ENCODE measurements at regions not wholly inside any gene's neighbourhood (a gene's known extent, or its start where the extent isn't known, plus 50 kb on each side); places are given as distances from the start of the nearest gene placed in this dataset.
A peak's percentile ranks its signal among the peaks of the same experiment; 100 is the strongest.

GRCh38 chr2:138180692-138181386, 216.6 kb downstream of the HNMT start:
- no peaks in the 10 kb centered on the region for H3K27me3 ChIP-seq (replicated peaks; ENCODE audit: control insufficient read depth, insufficient read depth, low read length)
- peaks cover 25% of the 10 kb centered on the region for H3K4me1 ChIP-seq (ENCODE audit: control insufficient read depth, insufficient read depth, low read length)
- H3K4me3 ChIP-seq (ENCODE audit: low read length) = no peak overlapping the region
- no peak for DNase-seq (ENCODE audit: low read depth)
- no peaks in the 10 kb centered on the region for H3K36me3 ChIP-seq (ENCODE audit: control insufficient read depth, insufficient read depth, low read length, severe bottlenecking)
- H3K9me3 ChIP-seq (ENCODE audit: control insufficient read depth, low read length) = no peaks in the 10 kb centered on the region
- no peak overlapping the region for H3K9ac ChIP-seq (ENCODE audit: low read length)

- Histone ChIP-seq H3K9me3 (ENCODE audit: control insufficient read depth, low read length) (no peaks in the 10 kb centered on the region), H3K9ac (ENCODE audit: low read length) (no peak overlapping the region), H3K4me3 (ENCODE audit: low read length) (no peak overlapping the region), H3K4me1 (ENCODE audit: control insufficient read depth, insufficient read depth, low read length) (peaks cover 25% of the 10 kb centered on the region), H3K36me3 (ENCODE audit: control insufficient read depth, insufficient read depth, low read length, severe bottlenecking) (no peaks in the 10 kb centered on the region), H3K27me3 (replicated peaks; ENCODE audit: control insufficient read depth, insufficient read depth, low read length) (no peaks in the 10 kb centered on the region)
- no peak for DNase-seq (ENCODE audit: low read depth)
These were observed 218.1 kb downstream of the HNMT start for GRCh38 chr2:138182250-138182936.

- Histone ChIP-seq H3K27me3 (replicated peaks; ENCODE audit: control insufficient read depth, insufficient read depth, low read length) (no peaks in the 10 kb centered on the region), H3K9ac (ENCODE audit: low read length) (peak overlapping the region; percentile 24), H3K4me1 (ENCODE audit: control insufficient read depth, insufficient read depth, low read length) (peaks cover 25% of the 10 kb centered on the region), H3K36me3 (ENCODE audit: control insufficient read depth, insufficient read depth, low read length, severe bottlenecking) (no peaks in the 10 kb centered on the region), H3K9me3 (ENCODE audit: control insufficient read depth, low read length) (no peaks in the 10 kb centered on the region), H3K4me3 (ENCODE audit: low read length) (peak overlapping the region; percentile 51)
- peak; percentile 63 for DNase-seq (ENCODE audit: low read depth)
These were observed 218.7 kb downstream of the HNMT start for GRCh38 chr2:138182937-138183312.

GRCh38 chr2:138183705-138184104, 219.4 kb downstream of the HNMT start:
- Histone ChIP-seq H3K9me3 (ENCODE audit: control insufficient read depth, low read length) (no peaks in the 10 kb centered on the region), H3K36me3 (ENCODE audit: control insufficient read depth, insufficient read depth, low read length, severe bottlenecking) (no peaks in the 10 kb centered on the region), H3K4me3 (ENCODE audit: low read length) (no peak overlapping the region), H3K4me1 (ENCODE audit: control insufficient read depth, insufficient read depth, low read length) (peaks cover 25% of the 10 kb centered on the region), H3K9ac (ENCODE audit: low read length) (peak overlapping the region; percentile 24), H3K27me3 (replicated peaks; ENCODE audit: control insufficient read depth, insufficient read depth, low read length) (no peaks in the 10 kb centered on the region)
- no peak for DNase-seq (ENCODE audit: low read depth)

GRCh38 chr2:138184428-138184827, 220.2 kb downstream of the HNMT start:
- no peak for DNase-seq (ENCODE audit: low read depth)
- no peaks in the 10 kb centered on the region for H3K27me3 ChIP-seq (replicated peaks; ENCODE audit: control insufficient read depth, insufficient read depth, low read length)
- H3K9me3 ChIP-seq (ENCODE audit: control insufficient read depth, low read length) = no peaks in the 10 kb centered on the region
- H3K36me3 ChIP-seq (ENCODE audit: control insufficient read depth, insufficient read depth, low read length, severe bottlenecking) = no peaks in the 10 kb centered on the region
- no peak overlapping the region for H3K9ac ChIP-seq (ENCODE audit: low read length)
- peaks cover 25% of the 10 kb centered on the region for H3K4me1 ChIP-seq (ENCODE audit: control insufficient read depth, insufficient read depth, low read length)
- no peak overlapping the region for H3K4me3 ChIP-seq (ENCODE audit: low read length)

- Histone ChIP-seq H3K36me3 (ENCODE audit: control insufficient read depth, insufficient read depth, low read length, severe bottlenecking) (no peaks in the 10 kb centered on the region), H3K4me3 (ENCODE audit: low read length) (no peak overlapping the region), H3K9me3 (ENCODE audit: control insufficient read depth, low read length) (no peaks in the 10 kb centered on the region), H3K27me3 (replicated peaks; ENCODE audit: control insufficient read depth, insufficient read depth, low read length) (no peaks in the 10 kb centered on the region), H3K9ac (ENCODE audit: low read length) (no peak overlapping the region), H3K4me1 (ENCODE audit: control insufficient read depth, insufficient read depth, low read length) (peaks cover 21% of the 10 kb centered on the region)
- DNase-seq (ENCODE audit: low read depth) = no peak
These were observed 221.6 kb downstream of the HNMT start for GRCh38 chr2:138185827-138186226.

- Histone ChIP-seq H3K4me3 (ENCODE audit: low read length) (no peak overlapping the region), H3K27me3 (replicated peaks; ENCODE audit: control insufficient read depth, insufficient read depth, low read length) (no peaks in the 10 kb centered on the region), H3K9ac (ENCODE audit: low read length) (no peak overlapping the region), H3K9me3 (ENCODE audit: control insufficient read depth, low read length) (no peaks in the 10 kb centered on the region), H3K36me3 (ENCODE audit: control insufficient read depth, insufficient read depth, low read length, severe bottlenecking) (no peaks in the 10 kb centered on the region), H3K4me1 (ENCODE audit: control insufficient read depth, insufficient read depth, low read length) (peaks cover 12% of the 10 kb centered on the region)
- DNase-seq (ENCODE audit: low read depth) = no peak
These were observed 222.9 kb downstream of the HNMT start for GRCh38 chr2:138187221-138187620.

- H3K36me3 ChIP-seq (ENCODE audit: control insufficient read depth, insufficient read depth, low read length, severe bottlenecking) = no peaks in the 10 kb centered on the region
These were observed 226.7 kb downstream of the HNMT start for GRCh38 chr2:138190999-138191398.

GRCh38 chr2:138193416-138194213, 229.3 kb downstream of the HNMT start:
- H3K4me1 ChIP-seq (ENCODE audit: control insufficient read depth, insufficient read depth, low read length) = no peaks in the 10 kb centered on the region
- no peak overlapping the region for H3K9ac ChIP-seq (ENCODE audit: low read length)
- no peaks in the 10 kb centered on the region for H3K36me3 ChIP-seq (ENCODE audit: control insufficient read depth, insufficient read depth, low read length, severe bottlenecking)
- DNase-seq (ENCODE audit: low read depth) = no peak
- no peaks in the 10 kb centered on the region for H3K9me3 ChIP-seq (ENCODE audit: control insufficient read depth, low read length)
- no peak overlapping the region for H3K4me3 ChIP-seq (ENCODE audit: low read length)
- no peaks in the 10 kb centered on the region for H3K27me3 ChIP-seq (replicated peaks; ENCODE audit: control insufficient read depth, insufficient read depth, low read length)

More at GRCh38 chr2:138190999-138191398, 226.7 kb downstream of the HNMT start:
- no peaks in the 10 kb centered on the region for H3K27me3 ChIP-seq (replicated peaks; ENCODE audit: control insufficient read depth, insufficient read depth, low read length)
- H3K9me3 ChIP-seq (ENCODE audit: control insufficient read depth, low read length) = no peaks in the 10 kb centered on the region
- no peak overlapping the region for H3K9ac ChIP-seq (ENCODE audit: low read length)
- no peak overlapping the region for H3K4me3 ChIP-seq (ENCODE audit: low read length)
- DNase-seq (ENCODE audit: low read depth) = peak; percentile 31
- H3K4me1 ChIP-seq (ENCODE audit: control insufficient read depth, insufficient read depth, low read length) = no peaks in the 10 kb centered on the region

- Histone ChIP-seq H3K9me3 (ENCODE audit: control insufficient read depth, low read length) (no peaks in the 10 kb centered on the region), H3K36me3 (ENCODE audit: control insufficient read depth, insufficient read depth, low read length, severe bottlenecking) (no peaks in the 10 kb centered on the region)
These were observed 237.0 kb downstream of the HNMT start for GRCh38 chr2:138201286-138201685.

GRCh38 chr2:138202762-138203161, 238.5 kb downstream of the HNMT start:
- no peak for DNase-seq (ENCODE audit: low read depth)
- Histone ChIP-seq H3K9me3 (ENCODE audit: control insufficient read depth, low read length) (no peaks in the 10 kb centered on the region), H3K27me3 (replicated peaks; ENCODE audit: control insufficient read depth, insufficient read depth, low read length) (no peaks in the 10 kb centered on the region), H3K4me1 (ENCODE audit: control insufficient read depth, insufficient read depth, low read length) (peaks cover 8% of the 10 kb centered on the region), H3K9ac (ENCODE audit: low read length) (no peak overlapping the region), H3K4me3 (ENCODE audit: low read length) (no peak overlapping the region), H3K36me3 (ENCODE audit: control insufficient read depth, insufficient read depth, low read length, severe bottlenecking) (no peaks in the 10 kb centered on the region)

More at GRCh38 chr2:138201286-138201685, 237.0 kb downstream of the HNMT start:
- DNase-seq (ENCODE audit: low read depth) = no peak
- no peak overlapping the region for H3K4me3 ChIP-seq (ENCODE audit: low read length)
- H3K27me3 ChIP-seq (replicated peaks; ENCODE audit: control insufficient read depth, insufficient read depth, low read length) = no peaks in the 10 kb centered on the region
- no peak overlapping the region for H3K9ac ChIP-seq (ENCODE audit: low read length)
- H3K4me1 ChIP-seq (ENCODE audit: control insufficient read depth, insufficient read depth, low read length) = peaks cover 8% of the 10 kb centered on the region

All from adipocyte (in vitro differentiated cells).